ENCODE measurements at regions not wholly inside any gene's neighbourhood (a gene's known extent, or its start where the extent isn't known, plus 50 kb on each side); places are given as distances from the start of the nearest gene placed in this dataset.

DNA sequence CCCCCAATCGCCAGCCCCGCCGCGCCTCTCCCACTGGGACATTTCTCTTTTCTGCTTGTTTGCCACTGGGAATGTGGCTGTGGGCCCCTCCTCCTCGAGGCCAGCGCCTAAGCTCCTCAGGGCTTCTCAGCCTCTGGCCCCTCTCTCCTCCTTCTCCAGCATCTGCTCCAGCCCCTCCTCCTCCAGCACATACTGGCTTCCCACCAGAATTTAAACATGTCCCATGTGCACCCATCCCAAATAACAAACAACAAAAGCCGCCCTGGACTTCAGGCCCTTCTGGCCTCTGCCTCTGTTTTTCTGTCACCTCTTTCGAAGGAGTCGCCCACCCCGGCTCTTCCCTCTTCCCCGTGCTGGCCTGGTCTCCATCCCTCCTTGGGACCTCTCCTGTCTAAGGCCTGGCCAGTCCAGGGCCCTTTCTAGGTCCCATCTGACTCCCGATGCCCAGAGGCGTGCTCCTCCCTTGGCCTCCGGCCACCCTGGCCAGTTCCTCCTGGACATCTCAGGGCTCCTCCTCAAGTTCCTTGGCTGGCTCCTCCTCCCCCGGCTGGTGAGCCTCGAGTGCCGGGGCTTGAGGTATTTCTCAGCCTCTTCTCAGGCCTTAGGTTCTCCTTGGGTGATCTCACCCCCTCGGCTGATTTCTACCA lies 94.6 kb upstream of the SLC6A6 start:
- DNase-seq = peak in 1 of 3 donors; percentile 52

DNA sequence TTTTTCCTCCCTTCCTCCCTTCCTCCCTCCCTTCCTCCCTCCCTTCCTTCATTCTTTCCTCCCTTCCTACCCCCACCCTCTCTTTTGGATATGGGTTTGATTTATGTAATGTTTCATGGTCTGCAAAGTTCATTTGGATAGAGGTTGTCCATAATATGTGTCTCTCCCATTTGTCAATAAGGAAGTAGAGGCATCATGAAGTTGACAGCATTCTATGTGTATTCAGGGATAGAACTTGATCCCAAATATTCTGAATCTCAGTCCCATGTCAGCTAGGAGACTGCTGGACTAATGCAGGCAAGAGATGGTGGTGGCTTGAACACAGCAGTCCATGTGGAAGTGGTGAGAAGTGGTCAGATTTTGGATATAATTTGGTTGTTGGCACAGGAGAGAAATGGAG lies 90.7 kb upstream of the SLC6A6 start:
- DNase-seq = no peak

DNA sequence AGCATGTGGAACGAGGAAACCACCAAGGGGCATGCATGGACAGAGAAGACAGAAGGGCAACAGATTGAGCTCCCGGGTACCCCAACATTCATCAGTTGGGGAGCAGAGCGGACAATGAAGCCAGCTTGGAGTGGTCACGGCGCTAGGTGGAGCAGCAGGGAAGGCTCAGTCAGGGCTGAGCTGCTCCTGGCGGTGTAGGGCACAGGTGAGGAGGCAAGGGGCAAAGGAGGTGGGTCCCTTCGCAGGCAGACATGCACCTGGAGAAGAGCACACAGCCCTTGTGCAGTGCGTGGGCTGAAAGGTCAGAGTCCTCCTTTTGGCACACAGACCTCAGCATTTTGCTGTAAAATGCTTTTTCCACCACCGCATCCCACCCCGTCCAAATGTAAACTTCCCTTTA lies 90.0 kb upstream of the SLC6A6 start:
- DNase-seq = no peak

DNA sequence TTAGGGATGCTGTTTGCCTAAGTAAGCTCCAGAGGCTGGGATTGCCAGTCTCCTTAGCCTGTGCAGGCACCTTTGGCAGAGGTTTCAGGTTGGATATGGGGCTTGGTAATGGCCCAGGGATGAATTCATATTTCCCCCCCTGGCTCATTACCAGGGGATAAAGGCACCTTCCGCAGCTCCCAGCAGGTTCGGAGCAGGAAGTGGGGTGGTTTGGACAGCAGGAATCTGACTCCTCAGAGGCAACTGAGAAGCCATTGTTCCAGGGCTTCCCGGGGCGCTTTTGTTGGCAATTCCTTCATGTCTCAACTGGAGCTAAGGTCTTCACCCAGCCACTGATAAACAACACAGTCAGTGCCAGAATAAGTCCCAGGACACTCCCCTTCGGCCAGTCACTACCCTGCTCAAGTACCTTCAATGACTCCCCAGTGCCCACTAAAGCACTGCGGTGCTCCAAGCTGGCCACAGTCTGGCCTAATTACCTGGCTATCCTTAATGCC lies 85.3 kb upstream of the SLC6A6 start:
- DNase-seq = no peak

DNA sequence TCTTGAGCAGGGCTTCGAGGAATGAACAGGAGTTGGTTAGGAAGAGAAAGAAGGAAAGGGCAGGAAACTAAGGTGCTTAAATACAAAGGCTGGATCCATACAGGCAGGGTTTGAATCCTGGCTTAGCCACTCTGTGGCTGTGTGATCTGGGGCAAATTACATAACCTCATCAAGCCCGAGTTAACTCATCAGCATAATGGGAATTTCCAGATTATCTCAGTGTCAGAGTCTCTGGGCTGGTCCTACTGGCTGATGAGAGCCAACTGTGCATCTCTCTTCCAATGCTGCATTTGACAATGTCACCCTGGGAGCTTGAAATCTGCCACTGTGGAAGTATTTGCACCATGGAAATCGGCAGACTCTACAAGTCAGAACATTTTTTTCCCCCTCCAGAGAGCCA lies 83.8 kb upstream of the SLC6A6 start:
- DNase-seq = no peak

DNA sequence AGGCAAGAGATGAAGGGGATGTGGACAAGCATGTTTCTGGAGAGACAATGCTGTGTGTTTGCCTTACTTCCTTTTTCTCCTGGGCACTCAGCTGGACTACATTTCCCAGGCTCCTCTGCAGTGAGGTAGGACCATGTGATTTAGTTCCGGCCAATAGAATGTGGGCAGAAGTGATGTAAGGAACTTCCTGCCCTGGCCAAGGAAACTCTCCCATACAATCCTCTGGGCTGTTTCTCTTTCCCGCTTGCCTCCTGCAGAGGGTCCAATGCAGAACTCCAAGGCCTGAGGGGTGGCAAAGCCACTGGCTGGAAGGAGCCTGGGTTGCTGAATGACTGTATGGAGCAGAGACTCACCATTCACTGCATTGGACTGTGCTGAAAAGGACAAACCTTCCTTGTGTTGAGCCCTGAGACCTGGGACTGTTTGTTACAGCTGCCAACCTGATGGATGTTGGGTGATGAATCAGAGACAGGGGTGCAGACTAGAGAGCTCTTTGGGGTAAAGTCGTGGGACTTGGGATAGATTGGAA lies 82.7 kb upstream of the SLC6A6 start:
- DNase-seq = peak in 2 of 3 donors; percentile 43 to 50

DNA sequence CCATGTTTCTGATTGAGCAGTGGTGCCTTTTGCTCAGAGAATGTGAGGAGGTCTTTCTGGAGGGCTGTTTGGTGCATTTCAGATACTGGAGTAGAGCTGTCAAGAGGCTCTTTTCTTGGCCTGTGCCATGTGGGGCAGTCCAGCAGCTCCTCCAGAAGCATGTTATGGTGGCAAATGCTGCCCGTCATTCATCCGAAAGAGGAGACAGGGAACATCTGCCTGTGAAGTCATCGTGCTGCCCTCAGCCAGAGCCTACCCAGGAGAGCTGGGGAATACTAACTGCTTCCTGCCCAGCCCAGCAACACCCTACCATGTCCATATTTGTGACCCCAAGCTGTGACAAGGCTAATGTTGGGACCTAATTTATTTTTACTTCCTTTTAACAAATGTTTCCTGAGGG lies 82.2 kb upstream of the SLC6A6 start:
- DNase-seq = peak in 1 of 3 donors; percentile 34

DNA sequence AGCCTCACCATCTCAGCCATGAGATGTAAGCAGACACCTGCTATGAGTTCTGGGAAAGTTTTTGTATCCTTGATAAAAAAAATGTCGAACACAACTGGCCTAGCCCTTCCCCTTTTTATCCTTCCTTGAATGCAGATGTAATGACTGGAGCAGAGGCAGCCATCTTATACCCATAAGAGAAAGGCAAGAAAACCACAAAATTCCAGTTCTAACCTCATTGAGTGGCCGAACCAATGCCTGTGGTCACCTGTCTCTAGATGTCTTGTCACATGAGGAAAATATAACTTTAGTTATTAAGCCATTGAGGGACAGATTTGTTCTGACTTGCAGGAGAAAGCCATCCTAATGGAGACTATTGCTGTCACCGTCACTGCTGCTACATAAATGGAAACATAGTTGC lies 80.4 kb upstream of the SLC6A6 start:
- DNase-seq = no peak

DNA sequence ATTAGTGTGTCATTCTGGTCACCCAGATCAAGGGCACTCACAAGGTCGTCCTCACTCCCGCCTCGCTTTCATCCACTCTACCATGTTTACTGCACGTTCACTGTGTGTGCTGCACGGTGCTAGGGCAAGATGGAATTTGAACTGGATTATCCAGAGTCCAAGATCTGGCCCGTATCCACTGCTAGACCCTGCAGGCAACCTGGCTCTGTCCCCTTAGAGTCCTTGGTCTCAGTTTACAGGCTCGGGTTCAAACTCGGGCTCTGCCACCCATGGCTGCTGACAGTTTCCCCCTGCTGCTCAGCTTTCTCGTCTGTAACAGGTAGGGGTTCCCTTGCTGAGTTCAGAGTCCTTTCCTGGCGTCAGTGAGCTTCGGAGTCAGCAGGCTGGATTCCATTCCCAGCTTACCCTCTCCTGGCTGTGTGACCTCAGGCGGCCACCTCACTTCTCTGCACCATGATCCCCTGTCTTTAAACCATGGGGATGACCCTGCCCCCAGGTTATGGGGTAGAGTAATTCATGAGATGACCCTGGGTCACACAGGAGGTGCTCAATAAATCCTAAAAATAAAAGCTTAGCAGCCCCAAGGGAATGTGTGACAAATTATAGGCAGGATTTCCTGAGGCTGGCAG lies 79.6 kb upstream of the SLC6A6 start:
- no peak for DNase-seq

DNA sequence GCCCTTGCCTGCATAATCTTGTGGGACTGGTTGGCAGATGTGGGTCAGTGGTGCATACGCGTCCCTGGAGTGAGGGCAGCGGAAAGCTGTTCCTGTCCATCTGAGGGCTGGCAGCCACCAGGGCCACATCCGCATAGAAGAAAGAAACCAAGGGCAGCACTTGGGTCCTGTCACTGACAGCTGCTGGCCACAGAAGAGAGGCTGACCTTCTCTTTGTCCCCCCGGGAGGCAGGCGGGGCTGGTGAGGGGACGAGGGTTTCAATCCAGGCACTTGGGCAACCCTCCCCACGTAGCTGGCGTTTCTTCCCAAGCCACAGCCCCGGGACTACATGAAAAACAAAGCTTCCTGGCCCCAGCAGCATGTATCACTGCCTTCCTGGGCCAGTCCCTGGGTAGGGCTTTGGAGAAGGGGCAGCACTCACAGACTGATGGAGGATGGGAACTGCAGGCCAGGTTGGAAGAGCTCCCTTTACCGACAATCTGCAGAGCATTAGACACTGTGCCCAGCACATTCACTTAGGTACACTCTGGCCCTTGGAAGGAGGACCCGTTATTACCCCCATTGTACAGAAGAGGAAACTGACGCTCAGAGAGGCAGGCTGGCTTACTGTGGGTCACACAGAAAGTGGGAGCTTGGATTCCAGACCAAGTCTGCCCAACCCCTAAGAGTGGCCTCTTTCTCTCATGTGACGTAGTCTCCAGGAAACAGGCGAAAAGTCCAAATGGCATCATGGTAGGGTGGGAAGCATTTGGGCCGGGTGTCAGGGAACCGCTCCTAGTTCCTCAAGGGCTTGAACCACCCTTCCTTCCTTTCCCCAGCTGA lies 78.8 kb upstream of the SLC6A6 start:
- peak; percentile 59 to 69 (median 65) for DNase-seq

DNA sequence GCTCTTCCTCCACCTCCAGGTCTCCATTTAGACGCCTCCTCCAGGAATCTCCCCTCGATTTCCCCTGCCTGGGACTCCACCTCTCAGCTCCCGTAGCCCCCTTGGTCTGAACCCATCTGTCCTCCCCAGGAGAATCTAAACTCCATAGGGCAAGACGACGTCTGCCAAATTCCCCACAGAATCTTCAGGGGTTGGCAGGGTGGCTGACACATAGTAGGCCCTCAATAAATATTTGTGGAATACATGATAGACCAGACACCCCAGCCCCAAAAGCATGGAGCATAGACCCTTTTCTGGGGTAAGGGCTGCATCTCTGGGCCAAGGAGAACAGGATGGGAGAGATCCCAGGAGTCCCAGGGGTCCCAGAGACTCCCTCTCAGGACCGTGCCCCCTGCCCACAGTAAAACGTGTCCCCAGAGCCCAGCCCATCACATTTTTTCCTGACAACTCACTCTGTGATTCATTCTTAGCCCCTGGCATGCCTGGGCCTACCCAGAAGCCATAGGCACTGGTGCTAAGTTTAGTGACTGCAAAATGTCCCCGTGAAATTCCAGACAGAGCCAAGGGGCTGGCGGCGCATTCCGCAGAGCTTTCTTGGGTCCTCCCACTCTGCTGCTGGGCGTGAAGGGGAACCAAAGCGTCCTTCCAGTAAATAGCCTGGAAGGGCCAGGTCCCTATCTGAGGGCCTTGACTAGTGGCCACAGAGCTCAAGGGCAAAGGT lies 78.0 kb upstream of the SLC6A6 start:
- DNase-seq = peak in 2 of 3 donors; percentile 20 to 55

DNA sequence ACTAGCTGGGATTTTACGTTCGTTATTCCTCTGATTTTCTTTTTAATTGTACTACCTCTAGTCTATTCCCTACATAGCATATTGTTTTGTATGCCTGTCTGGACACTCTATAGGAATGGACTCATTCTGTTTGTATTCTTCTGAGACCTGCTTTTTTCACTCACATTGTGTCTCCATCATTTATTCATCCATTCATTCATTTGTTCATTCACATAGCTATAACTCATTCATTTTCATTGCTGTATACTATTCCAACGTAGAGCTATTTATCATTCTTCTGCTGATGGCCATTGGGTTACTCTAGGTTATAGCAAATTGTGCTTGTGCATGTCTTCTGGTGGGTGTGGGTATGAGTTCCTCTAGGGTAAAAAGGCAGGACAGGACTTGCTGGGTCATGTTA lies 74.0 kb upstream of the SLC6A6 start:
- no peak for DNase-seq

DNA sequence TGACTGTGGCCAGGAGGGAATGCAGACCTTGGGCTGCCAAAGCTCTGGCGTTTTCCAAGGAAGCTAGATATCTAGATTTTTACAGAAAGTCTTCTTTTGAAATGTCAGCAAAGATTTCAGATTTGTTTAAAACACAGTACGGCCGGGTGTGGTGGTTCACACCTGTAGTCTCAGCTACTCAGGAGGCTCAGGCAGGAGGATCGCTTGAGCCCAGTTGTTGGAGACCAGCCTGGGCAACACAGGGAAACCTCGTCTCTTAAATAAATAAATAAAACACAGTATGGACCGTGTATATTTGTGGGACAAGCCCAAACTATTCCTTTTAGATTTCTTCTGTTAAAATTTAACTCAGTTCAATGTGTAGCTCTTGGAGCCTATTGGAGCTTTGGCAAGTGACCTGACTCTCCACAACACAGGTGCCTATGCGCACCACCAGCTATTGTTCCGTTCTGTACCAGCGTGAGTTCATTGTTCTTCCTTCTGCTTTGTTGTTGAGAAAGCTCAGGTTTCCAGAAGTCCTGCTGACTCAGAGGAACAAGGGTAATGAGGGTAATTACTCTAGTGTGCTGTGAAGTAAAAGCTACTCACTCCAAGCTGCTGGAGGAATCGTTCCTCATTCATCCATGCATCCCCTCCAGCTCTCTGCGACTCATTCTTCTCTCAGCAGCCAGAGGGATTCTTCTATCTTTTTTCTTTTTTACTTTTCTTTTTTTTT lies 73.1 kb upstream of the SLC6A6 start:
- DNase-seq = no peak

DNA sequence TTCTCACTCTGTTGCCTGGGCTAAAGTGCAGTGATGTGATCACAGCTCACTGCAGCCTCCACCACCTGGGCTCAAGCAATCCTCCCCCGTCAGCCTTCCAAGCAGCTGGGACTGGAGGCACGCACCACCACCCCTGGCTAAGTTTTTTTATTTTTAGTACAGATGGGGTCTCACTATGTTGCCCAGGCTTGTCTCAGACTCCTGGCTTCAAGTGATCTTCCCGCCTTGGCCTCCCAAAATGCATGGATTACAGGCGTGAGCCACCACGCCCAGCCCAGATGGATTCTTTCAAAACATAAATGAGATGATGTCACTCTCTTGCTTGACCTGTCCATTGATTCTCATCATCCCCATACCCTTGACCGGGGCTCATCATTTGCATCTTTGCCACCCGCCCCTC lies 72.6 kb upstream of the SLC6A6 start:
- DNase-seq = no peak

DNA sequence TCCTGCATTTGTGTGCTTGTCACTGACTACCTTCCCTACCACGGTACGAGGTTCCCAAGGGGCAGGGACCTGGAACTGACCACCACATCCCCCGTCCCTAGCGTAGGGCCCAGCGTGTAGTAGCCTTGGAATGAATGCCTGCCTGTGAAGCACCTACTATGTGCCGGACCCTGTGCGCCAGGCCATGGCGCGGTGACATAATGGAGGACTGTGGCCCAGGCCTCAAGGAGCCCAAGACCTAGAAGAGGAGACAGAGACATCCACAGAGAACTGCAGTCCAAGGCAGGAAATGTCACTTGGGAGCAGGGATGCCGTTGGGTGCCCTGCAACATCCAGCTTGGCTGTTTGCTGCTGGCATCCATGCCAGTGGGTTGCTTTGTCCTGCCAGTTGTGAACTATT lies 71.9 kb upstream of the SLC6A6 start:
- DNase-seq = no peak

DNA sequence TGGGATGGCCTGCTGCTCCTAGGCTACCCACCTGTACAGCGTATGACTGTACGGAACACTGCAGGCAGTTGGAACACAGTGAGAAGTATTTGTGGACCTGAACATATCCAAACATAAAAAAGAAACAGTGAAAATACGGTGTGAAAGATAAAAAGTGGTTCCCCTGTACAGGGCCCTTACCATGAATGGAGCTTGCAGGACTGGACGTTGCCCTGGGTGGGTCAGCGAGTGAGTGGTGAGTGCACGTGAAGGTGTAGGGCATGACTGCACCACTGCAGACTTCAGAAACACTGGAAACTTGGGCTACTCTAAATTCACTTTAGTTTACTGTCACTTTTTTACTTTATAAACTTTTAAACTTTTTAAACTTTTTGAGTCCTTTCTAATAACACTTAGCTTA lies 71.2 kb upstream of the SLC6A6 start:
- DNase-seq = no peak

DNA sequence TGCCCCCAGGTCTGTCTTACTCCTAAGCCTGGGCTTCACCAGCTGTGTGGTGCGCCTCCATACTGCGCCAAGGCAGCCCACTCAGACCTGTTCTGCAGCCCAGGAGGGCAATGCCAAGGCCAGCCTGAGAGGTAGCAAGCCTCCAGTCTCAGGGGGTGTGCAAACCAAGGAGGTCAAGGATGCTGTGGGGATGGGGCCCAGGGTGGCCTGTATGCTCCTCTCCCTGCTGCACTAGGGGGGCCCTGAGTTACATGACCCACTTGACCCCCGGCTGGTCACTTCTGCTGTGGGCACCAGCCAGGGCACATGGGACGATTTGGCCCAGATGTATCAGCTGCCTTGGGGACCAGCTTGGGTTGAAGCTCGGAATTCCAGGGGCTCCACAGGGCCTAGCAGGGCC lies 70.0 kb upstream of the SLC6A6 start:
- no peak for DNase-seq

DNA sequence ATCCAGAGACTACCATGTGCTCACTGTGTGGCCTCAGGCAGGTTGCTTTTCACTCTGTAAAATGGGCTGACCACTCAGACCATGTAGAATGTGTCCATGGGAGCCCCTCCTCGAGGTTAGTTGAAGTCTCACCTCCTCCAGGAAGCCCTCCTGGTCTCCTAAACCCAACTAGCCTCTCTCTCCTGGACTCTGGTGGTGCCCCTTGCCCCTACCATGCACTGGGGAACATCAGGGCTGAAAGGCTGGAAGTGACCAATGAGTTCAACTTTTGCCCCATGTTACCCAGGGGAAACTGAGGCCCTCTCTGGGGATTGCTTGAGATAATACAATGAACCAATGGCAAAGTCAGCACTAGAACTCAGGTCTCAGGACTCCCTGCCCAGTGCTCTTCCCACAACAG lies 69.2 kb upstream of the SLC6A6 start:
- DNase-seq = no peak

DNA sequence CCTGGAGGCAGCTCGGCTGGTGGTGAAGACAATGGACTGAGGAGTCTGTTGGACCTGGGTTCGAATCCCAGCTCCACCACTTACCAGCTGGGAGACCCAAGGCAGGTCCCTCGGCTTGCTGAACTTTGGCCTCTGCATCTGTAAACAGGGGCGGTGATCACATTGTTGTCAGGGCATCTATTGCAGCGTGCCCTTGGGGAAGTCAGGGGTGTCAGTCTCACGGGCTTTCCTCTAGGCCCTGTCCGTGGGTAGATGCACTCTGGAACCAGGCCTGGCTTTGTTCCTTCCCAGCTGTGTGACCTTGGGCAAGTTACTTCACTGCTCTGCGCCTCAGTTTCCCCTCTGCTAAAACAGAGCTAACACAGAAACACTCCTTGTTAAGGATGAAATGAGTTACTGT lies 68.8 kb upstream of the SLC6A6 start:
- DNase-seq = no peak

DNA sequence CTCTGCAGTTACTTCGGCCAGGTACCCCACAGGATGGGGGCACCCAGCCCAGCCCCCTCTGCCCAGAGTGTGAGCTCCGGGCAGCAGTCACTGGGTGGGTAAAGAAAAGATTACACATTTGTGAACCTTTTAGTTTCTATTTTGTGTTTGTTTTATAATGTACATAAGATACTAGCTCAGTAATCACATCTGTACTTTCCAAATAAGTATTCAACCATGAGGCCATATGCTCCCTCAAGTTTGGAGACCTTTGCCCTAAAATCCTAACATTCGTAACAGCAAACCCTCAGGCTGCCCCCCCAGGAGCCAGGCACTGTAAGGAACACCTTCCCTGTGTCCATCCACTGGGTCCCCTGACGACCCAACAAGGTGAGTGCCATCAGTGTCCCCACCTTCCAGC lies 68.3 kb upstream of the SLC6A6 start:
- no peak for DNase-seq

DNA sequence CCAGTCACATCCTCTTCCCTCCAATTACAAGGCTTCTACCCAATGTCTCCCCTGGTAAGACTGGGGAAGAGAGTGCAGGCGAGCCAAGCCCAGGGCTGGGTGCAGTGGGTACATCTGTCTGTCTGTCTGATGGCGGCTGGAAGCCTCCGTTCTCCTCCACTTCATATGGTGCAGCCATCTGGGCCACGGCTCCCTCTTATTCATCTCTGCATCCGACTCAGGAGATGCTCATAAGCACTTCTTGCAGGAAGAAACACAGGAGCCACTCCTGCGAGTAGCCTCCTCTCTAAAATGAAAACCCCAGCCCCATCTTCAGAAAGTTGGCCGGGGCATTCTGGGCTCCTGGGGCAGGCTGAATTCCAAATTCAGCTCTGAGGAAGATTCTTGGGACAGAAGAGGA lies 67.5 kb upstream of the SLC6A6 start:
- no peak for DNase-seq

All from muscle of back (tissue), 3 donors.